OCI-LY1 (cell line): ENCODE measurements at regions not wholly inside any gene's neighbourhood (a gene's known extent, or its start where the extent isn't known, plus 50 kb on each side); places are given as distances from the start of the nearest gene placed in this dataset.

ENCODE experiments used
- H2AFZ ChIP-seq: fragments of 200-600 bp; sonication (generic), shearing (Covaris generic); 2 replicates; pipeline ENCODE4 v1.6.0; 2014; ENCODE audit warnings: antibody characterized with exemption, mild to moderate bottlenecking, low read length
- H3F3A ChIP-seq: fragments of 200-600 bp; sonication (generic), shearing (Covaris generic); 2 replicates; pipeline ENCODE4 v1.6.0; 2014; ENCODE audit warnings: mild to moderate bottlenecking, antibody characterized with exemption, low read length, moderate library complexity; ENCODE audit not compliant: insufficient read depth
- H3K27ac ChIP-seq: fragments of 200-600 bp; sonication (generic); 2 replicates; pipeline ENCODE4 v1.5.1; 2014; ENCODE audit warnings: low read length, mixed run types, mild to moderate bottlenecking, low read depth; ENCODE audit not compliant: poor library complexity, severe bottlenecking
- H3K27me3 ChIP-seq: fragments of 200-600 bp; sonication (generic); 2 replicates; pipeline ENCODE4 v1.6.0; 2014; ENCODE audit warnings: antibody characterized with exemption, mild to moderate bottlenecking, low read length, moderate library complexity; ENCODE audit not compliant: insufficient read depth
- H3K36me3 ChIP-seq: fragments of 200-600 bp; sonication (generic); 2 replicates; pipeline ENCODE4 v1.6.1; 2014; ENCODE audit warnings: mild to moderate bottlenecking, antibody characterized with exemption, low read length, moderate library complexity, mixed read lengths; ENCODE audit not compliant: insufficient read depth
- H3K4me1 ChIP-seq: fragments of 200-600 bp; sonication (generic); 2 replicates; pipeline ENCODE4 v1.5.1; 2014; ENCODE audit warnings: mild to moderate bottlenecking, low read length, moderate library complexity; ENCODE audit not compliant: insufficient read depth, severe bottlenecking
- H3K4me2 ChIP-seq: fragments of 200-600 bp; sonication (generic), shearing (Covaris generic); 2 replicates; pipeline ENCODE4 v1.6.1; 2014; ENCODE audit warnings: low read length
- H3K4me3 ChIP-seq: fragments of 200-600 bp; sonication (generic); 2 replicates; pipeline ENCODE4 v1.5.1; 2014; ENCODE audit warnings: low read length, low read depth, mild to moderate bottlenecking, mixed read lengths; ENCODE audit not compliant: poor library complexity, severe bottlenecking
- H3K79me2 ChIP-seq: fragments of 200-600 bp; shearing (Covaris generic); 2 replicates; pipeline ENCODE4 v1.6.1; 2016; ENCODE audit warnings: mixed run types, low read length, mixed read lengths; ENCODE audit not compliant: insufficient read depth
- H3K9ac ChIP-seq: fragments of 200-600 bp; sonication (generic), shearing (Covaris generic); 2 replicates; pipeline ENCODE4 v1.6.1; 2014; ENCODE audit warnings: mild to moderate bottlenecking, low read length, mixed read lengths
- H3K9me2 ChIP-seq: fragments of 200-600 bp; sonication (generic), shearing (Covaris generic); 2 replicates; pipeline ENCODE4 v1.6.1; 2014; ENCODE audit warnings: low read depth, mild to moderate bottlenecking, low read length, mixed read lengths
- H3K9me3 ChIP-seq: fragments of 200-600 bp; shearing (Covaris generic); 2 replicates; pipeline ENCODE4 v1.6.1; 2014; ENCODE audit warnings: low read length, mixed read lengths
- H4K20me1 ChIP-seq: fragments of 200-600 bp; sonication (generic), shearing (Covaris generic); 2 replicates; pipeline ENCODE4 v1.6.0; 2016; ENCODE audit warnings: mild to moderate bottlenecking, low read length; ENCODE audit not compliant: insufficient read depth
- CTCF ChIP-seq: fragments of 200-600 bp; sonication (generic), shearing (Covaris generic); IDR thresholded peaks from 2 replicates; pipeline ENCODE4 v1.5.1; 2017; ENCODE audit warnings: mild to moderate bottlenecking, antibody characterized with exemption, low read length, moderate library complexity, mixed read lengths
- EZH2 ChIP-seq: fragments of 200-600 bp; sonication (generic), shearing (Covaris generic); IDR thresholded peaks from 2 replicates; pipeline ENCODE4 v1.8.0; 2017; ENCODE audit warnings: borderline replicate concordance, mixed run types, mild to moderate bottlenecking, antibody characterized with exemption, low read length, moderate library complexity, mixed read lengths

- TF ChIP-seq EZH2 (no peak), CTCF (no peak)
- no peaks in the 10 kb centered on the region for H3F3A ChIP-seq
- H4K20me1 ChIP-seq: no peaks in the 10 kb centered on the region
- H2AFZ ChIP-seq: no peak overlapping the region
- H3K79me2 ChIP-seq: no peaks in the 10 kb centered on the region
- H3K27ac ChIP-seq: no peak overlapping the region
- no peaks in the 10 kb centered on the region for H3K36me3 ChIP-seq
- H3K9me3 ChIP-seq: no peaks in the 10 kb centered on the region
- no peaks in the 10 kb centered on the region for H3K9me2 ChIP-seq
- H3K4me1 ChIP-seq: no peaks in the 10 kb centered on the region
- H3K9ac ChIP-seq: no peak overlapping the region
- no peak overlapping the region for H3K4me3 ChIP-seq
- H3K4me2 ChIP-seq: no peak overlapping the region
- H3K27me3 ChIP-seq: no peaks in the 10 kb centered on the region
Measured at GRCh38 chr3:40923143-40923542, 276.2 kb upstream of the CTNNB1 start.

GRCh38 chr3:40923651-40924050, 275.7 kb upstream of the CTNNB1 start:
- H3K79me2 ChIP-seq: no peaks in the 10 kb centered on the region
- H3K4me3 ChIP-seq: no peak overlapping the region
- H3K9ac ChIP-seq: no peak overlapping the region
- no peaks in the 10 kb centered on the region for H3K9me2 ChIP-seq
- no peak overlapping the region for H3K27ac ChIP-seq
- H3K4me1 ChIP-seq: no peaks in the 10 kb centered on the region
- H2AFZ ChIP-seq: no peak overlapping the region
- H4K20me1 ChIP-seq: no peaks in the 10 kb centered on the region
- no peak for TF ChIP-seq EZH2
- TF ChIP-seq CTCF: no peak
- H3K4me2 ChIP-seq: no peak overlapping the region
- H3K36me3 ChIP-seq: no peaks in the 10 kb centered on the region
- H3K9me3 ChIP-seq: no peaks in the 10 kb centered on the region
- no peaks in the 10 kb centered on the region for H3K27me3 ChIP-seq
- H3F3A ChIP-seq: no peaks in the 10 kb centered on the region

GRCh38 chr3:40924559-40925141, 274.7 kb upstream of the CTNNB1 start:
- no peaks in the 10 kb centered on the region for H3K9me3 ChIP-seq
- no peaks in the 10 kb centered on the region for H3F3A ChIP-seq
- H3K4me2 ChIP-seq: no peak overlapping the region
- no peak overlapping the region for H3K4me3 ChIP-seq
- H3K79me2 ChIP-seq: no peaks in the 10 kb centered on the region
- no peaks in the 10 kb centered on the region for H4K20me1 ChIP-seq
- no peak for TF ChIP-seq EZH2
- no peak for TF ChIP-seq CTCF
- H3K4me1 ChIP-seq: no peaks in the 10 kb centered on the region
- no peaks in the 10 kb centered on the region for H3K9me2 ChIP-seq
- H3K27me3 ChIP-seq: no peaks in the 10 kb centered on the region
- no peak overlapping the region for H3K27ac ChIP-seq
- no peaks in the 10 kb centered on the region for H3K36me3 ChIP-seq
- H2AFZ ChIP-seq: no peak overlapping the region
- H3K9ac ChIP-seq: no peak overlapping the region
